GM12874 (cell line): ENCODE measurements at regions not wholly inside any gene's neighbourhood (a gene's known extent, or its start where the extent isn't known, plus 50 kb on each side); places are given as distances from the start of the nearest gene placed in this dataset.

Experiments used
- TF ChIP-seq, protein P1 (sequence below): IDR thresholded peaks from 2 replicates; pipeline ENCODE4 v1.5.1; 2011; ENCODE audit warnings: low read depth, mild to moderate bottlenecking, control low read depth, low read length, moderate library complexity; ENCODE audit not compliant: insufficient read depth

DNA sequence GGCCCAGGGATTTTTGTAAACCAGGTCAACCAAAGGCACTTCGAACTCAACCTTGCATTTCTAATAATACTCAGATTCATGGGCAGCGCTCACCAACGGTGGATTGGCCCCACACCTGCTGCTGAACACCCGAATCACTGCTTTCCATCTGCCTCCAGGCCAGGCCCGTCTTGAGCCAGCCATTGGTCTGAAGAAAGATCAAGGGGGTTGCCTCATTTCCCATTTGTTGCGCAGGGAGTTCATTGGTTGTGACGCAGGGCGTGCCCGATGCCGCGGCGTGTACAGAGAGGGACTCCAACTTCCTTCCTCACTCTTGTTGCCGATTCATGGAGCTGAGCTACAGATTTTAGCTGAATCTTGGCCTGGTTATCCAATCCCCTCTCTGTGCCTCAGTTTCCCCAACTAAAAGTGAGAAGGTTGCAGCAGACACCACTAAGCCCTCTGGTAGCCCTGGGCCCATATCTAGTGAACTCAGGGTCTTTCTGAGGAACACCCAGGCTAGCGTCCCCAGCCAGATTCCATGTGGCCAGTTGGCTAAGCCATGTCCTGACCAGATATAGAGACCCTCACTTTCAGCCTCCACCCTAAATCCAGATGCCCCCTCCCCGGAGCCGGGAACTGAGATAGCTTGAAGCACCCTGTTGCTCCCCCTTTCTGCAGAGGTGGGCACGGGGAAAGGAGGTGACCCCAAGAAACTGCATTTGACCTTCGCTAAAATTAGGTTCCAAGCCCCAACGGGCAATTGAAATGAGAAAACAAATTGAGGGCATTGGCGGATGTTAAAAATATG lies 60.9 kb upstream of the HPCAL1 start:
- TF ChIP-seq, protein P1, sequence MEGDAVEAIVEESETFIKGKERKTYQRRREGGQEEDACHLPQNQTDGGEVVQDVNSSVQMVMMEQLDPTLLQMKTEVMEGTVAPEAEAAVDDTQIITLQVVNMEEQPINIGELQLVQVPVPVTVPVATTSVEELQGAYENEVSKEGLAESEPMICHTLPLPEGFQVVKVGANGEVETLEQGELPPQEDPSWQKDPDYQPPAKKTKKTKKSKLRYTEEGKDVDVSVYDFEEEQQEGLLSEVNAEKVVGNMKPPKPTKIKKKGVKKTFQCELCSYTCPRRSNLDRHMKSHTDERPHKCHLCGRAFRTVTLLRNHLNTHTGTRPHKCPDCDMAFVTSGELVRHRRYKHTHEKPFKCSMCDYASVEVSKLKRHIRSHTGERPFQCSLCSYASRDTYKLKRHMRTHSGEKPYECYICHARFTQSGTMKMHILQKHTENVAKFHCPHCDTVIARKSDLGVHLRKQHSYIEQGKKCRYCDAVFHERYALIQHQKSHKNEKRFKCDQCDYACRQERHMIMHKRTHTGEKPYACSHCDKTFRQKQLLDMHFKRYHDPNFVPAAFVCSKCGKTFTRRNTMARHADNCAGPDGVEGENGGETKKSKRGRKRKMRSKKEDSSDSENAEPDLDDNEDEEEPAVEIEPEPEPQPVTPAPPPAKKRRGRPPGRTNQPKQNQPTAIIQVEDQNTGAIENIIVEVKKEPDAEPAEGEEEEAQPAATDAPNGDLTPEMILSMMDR = no peak

DNA sequence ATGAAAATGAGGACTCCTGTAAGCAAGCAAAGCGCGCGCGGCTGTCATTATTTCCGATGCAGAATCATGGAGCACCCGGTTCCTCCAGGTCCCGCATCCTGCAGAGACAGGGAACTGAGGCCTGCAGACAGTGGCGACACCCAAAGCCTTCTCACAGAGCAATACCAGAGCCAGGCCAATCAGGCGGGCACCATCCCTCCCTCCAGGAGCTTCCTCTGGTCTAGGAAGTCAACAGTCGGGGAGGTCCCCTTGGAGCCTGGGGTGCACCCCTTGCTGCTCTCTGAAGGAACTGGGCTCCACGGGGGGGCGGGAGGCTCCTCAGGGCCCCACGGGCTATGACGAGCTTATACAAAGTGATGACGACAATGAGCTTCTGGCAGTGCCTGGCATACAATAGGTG lies 60.3 kb upstream of the HPCAL1 start:
- TF ChIP-seq, protein P1 = no peak

DNA sequence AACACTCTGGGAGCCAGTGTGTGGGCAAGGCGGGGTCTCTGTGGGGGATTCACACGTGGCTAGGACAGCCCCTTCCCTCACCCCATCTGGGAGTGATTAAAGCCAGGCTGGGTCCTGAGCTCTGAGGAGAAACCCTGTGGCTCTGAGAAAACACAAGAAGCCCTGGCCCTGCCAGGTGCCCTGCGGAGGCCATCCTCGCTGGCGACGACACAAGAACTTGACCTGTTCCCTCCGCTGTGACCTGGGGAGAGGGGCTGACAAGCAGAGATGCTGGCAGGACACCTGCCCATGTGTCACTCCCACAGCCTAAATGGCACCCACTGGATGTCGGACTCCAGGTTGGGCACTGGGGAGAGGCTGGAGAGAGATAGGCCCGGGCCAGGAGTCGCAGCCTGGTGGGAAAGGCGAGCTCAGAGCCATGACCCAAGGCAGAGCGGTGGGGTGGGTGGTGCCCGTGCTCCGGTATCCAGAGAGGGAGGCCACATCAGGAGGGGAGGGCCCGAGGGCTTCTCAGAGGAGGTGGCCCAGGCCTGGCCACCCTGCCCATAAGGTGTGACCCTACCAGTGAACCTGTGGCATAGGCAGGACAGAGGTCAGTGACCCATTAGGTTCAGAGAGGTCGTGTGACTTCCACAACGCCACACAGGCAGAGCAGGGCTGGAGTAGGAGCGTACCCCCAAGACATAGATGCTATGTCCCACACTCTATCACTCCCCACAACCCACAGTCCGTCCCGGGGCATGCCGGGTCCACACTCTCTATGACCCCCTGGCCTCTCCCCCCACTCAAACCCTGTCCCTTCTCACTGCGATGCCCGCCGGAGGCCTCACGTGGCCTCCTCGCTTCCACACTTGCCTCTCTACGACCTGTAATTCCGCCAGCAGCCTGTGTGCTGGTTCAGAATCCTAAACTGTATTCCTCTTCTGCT lies 59.4 kb upstream of the HPCAL1 start:
- TF ChIP-seq, protein P1 = no peak

DNA sequence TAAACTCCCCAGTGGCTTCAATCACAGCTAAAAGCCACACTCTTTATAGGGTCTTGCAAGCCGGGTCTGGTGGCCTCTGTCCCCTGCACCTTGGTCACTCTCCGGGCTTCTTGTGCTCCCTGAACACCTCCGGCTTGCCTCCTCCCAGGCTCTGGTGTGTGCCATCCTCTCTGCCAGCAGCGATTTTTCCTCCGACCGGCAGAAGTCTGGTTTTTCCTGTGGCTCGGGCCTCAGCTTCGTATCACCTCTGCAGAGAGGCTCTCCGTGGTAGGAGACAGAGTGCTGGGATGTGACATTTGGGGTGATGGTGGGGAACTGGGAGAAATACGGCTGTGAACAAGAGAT lies 58.8 kb upstream of the HPCAL1 start:
- TF ChIP-seq, protein P1 = no peak

DNA sequence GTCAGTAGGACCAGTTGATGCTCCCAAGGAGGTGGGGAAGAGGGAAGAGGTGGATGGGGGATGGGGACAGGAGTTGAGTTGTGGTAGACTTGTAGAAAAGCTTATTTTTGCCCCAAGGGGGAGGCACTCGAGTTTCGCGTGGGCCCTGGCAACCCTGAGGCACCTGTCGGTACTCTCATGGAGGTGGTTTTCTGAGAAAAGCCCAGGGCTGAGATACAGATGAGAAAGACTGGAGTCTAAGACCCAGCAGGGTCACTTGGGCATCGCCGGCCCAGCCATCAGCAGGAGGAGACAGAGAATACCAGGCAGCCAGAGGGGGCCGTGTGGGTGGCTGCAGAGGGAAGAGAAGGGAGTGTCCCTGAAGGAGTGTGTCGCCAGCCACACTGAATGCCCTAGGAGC lies 57.7 kb upstream of the HPCAL1 start:
- TF ChIP-seq, protein P1 = no peak

DNA sequence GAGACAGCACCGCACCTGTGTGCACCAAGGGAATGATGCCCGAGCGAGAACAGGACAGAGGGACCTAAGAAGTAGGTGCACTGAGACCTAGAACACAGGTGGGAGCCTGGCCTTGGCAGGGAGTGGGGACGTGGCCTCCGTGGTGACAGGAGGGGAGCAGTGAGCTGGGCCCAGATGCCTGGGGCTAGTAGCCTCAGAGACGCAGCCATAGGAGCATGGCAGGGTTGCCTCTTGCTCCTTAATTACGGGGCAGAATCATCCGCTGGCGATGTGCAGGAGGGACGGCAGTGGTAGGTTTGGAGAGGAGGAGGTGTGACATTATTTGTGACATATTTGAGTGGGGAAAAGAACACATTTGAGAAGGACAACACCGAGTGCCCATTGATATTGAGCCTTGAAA lies 57.0 kb upstream of the HPCAL1 start:
- TF ChIP-seq, protein P1 = no peak

DNA sequence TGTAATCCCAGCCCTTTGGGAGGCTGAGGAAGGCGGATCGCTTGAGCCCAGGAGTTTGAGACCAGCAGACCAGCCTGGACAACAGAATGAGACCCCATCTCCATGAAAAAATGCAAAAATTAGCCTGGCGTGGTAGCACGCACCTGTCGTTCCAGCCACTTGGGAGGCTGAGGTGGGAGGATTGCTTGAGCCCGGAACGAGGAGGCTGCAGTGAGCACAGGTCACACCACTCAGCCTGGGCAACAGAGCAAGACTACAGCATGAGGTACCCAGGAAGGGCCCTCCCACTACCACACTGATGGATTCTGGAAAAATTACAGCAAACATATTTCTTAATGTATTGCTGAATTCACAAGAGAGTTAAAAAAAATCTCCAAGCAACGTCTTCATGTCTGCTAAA lies 56.3 kb upstream of the HPCAL1 start:
- TF ChIP-seq, protein P1 = no peak
